ENCODE measurements at regions not wholly inside any gene's neighbourhood (a gene's known extent, or its start where the extent isn't known, plus 50 kb on each side); places are given as distances from the start of the nearest gene placed in this dataset.

- DNase-seq (no peak), ATAC-seq (no peak)
Measured at GRCh38 chr7:120164-120991, 72.0 kb upstream of the FAM20C start.

GRCh38 chr7:121002-121785, 71.2 kb upstream of the FAM20C start:
- ATAC-seq (no peak), DNase-seq (no peak)

- no peak for DNase-seq
Measured at GRCh38 chr7:123237-123636, 69.1 kb upstream of the FAM20C start.

GRCh38 chr7:124130-124949, 68.0 kb upstream of the FAM20C start:
- DNase-seq (no peak), ATAC-seq (no peak)

More at GRCh38 chr7:123237-123636, 69.1 kb upstream of the FAM20C start:
- ATAC-seq = no peak

GRCh38 chr7:125061-125475, 67.3 kb upstream of the FAM20C start:
- DNase-seq = no peak

GRCh38 chr7:125661-126060, 66.7 kb upstream of the FAM20C start:
- no peak for DNase-seq
- no peak for ATAC-seq

More at GRCh38 chr7:125061-125475, 67.3 kb upstream of the FAM20C start:
- ATAC-seq = no peak

GRCh38 chr7:126368-126767, 66.0 kb upstream of the FAM20C start:
- ATAC-seq (no peak), DNase-seq (no peak)

GRCh38 chr7:127064-127598, 65.2 kb upstream of the FAM20C start:
- no peak for ATAC-seq

GRCh38 chr7:128171-129080, 63.9 kb upstream of the FAM20C start:
- ATAC-seq (no peak), DNase-seq (no peak)

More at GRCh38 chr7:127064-127598, 65.2 kb upstream of the FAM20C start:
- DNase-seq = no peak

GRCh38 chr7:129366-130221, 62.8 kb upstream of the FAM20C start:
- ATAC-seq = no peak
- DNase-seq = no peak

- ATAC-seq (no peak), DNase-seq (no peak)
Measured at GRCh38 chr7:130222-130572, 62.2 kb upstream of the FAM20C start.

GRCh38 chr7:130875-131780, 61.2 kb upstream of the FAM20C start:
- ATAC-seq = no peak
- no peak for DNase-seq

- ATAC-seq (no peak), DNase-seq (no peak)
Measured at GRCh38 chr7:131781-132482, 60.4 kb upstream of the FAM20C start.

GRCh38 chr7:132899-133298, 59.5 kb upstream of the FAM20C start:
- ATAC-seq (no peak), DNase-seq (no peak)

- ATAC-seq (no peak), DNase-seq (no peak)
Measured at GRCh38 chr7:133470-133869, 58.9 kb upstream of the FAM20C start.

GRCh38 chr7:134029-134428, 58.3 kb upstream of the FAM20C start:
- ATAC-seq = no peak
- DNase-seq = no peak

- ATAC-seq = no peak
- DNase-seq = no peak
Measured at GRCh38 chr7:134561-135256, 57.7 kb upstream of the FAM20C start.

- DNase-seq (no peak), ATAC-seq (no peak)
Measured at GRCh38 chr7:135257-135653, 57.1 kb upstream of the FAM20C start.

Data from stimulated activated naive CD8-positive, alpha-beta T cell treated with anti-CD3 and anti-CD28 coated beads, Interleukin-15, Interleukin-2, amounts not matched to agents 100 U/mL and 50 U/mL, for 24 hours (primary cell).